Stomach (tissue), 8 donors: ENCODE measurements at regions not wholly inside any gene's neighbourhood (a gene's known extent, or its start where the extent isn't known, plus 50 kb on each side); places are given as distances from the start of the nearest gene placed in this dataset.

Source experiments
- DNase-seq, 2 donors: peaks; one replicate each; pipeline versions ENCODE4 v3.0.0 to v3.0.0-alpha.2; 2013 to 2019
- H3K27ac ChIP-seq, 5 donors: fragments of 200-600 bp in 4 of 5; sonication (generic) in 4 of 5; one replicate each; pipeline ENCODE4 v1.5.1; 2013 to 2019; ENCODE audit warnings: mild to moderate bottlenecking in 1 of 5, moderate library complexity in 1 of 5
- H3K27me3 ChIP-seq, 3 donors: fragments of 200-600 bp; sonication (generic); one replicate each; pipeline ENCODE4 v1.5.1; 2017 to 2019; ENCODE audit warnings: mixed run types in 1 of 3
- H3K36me3 ChIP-seq, 4 donors: fragments of 200-600 bp; sonication (generic); 1 replicate in 3 of 4; 2 replicates in 1 of 4; pipeline ENCODE4 v1.5.1; 2016 to 2019
- H3K4me1 ChIP-seq, 4 donors: fragments of 200-600 bp; sonication (generic); one replicate each; pipeline ENCODE4 v1.5.1; 2016 to 2019
- H3K4me3 ChIP-seq, 4 donors: fragments of 200-600 bp; sonication (generic) in 3 of 4; one replicate each; pipeline ENCODE4 v1.5.1; 2016 to 2019; ENCODE audit warnings: mild to moderate bottlenecking in 1 of 4
- H3K9me3 ChIP-seq, 4 donors: fragments of 200-600 bp; sonication (generic); one replicate each; pipeline ENCODE4 v1.5.1; 2016 to 2019
- CTCF ChIP-seq, 7 experiments: fragments of 450-650 bp in 4 of 7; fragments of 200-600 bp in 3 of 7; sonication (generic) in 3 of 7; IDR thresholded peaks; one replicate each; pipeline ENCODE4 v1.5.1; 2016 to 2019; ENCODE audit warnings: antibody characterized with exemption in 7 of 7, control low read depth in 2 of 7, mild to moderate bottlenecking in 1 of 7
- EP300 ChIP-seq: sonication (generic); formaldehyde crosslinking; IDR thresholded peaks from one replicate; pipeline ENCODE4 v1.6.1; 2017; ENCODE audit warnings: antibody characterized with exemption
- POLR2A ChIP-seq, 4 donors: fragments of 450-650 bp; IDR thresholded peaks; one replicate each; pipeline ENCODE4 v1.6.1; 2016; ENCODE audit warnings: antibody characterized with exemption in 4 of 4, control low read depth in 2 of 4, mild to moderate bottlenecking in 1 of 4, moderate library complexity in 1 of 4
- POLR2AphosphoS5 ChIP-seq, 3 donors: sonication (generic); formaldehyde crosslinking; IDR thresholded peaks; one replicate each; pipeline ENCODE4 v1.6.1; 2016; ENCODE audit warnings: antibody characterized with exemption in 3 of 3
- WGBS, 5 donors: extraction: QIAGEN DNeasy Blood & Tissue Kit in 3 of 5; methylation state at CpG; one replicate each; pipeline versions ENCODE4 v1.1.5 to v1.1.7; 2013 to 2018; 5-methylcytosine and 5-hydroxymethylcytosine counted together
- intact Hi-C: fragments of 100-400 bp; cut with DNase I; formaldehyde crosslinking; loops from one replicate; pipeline ENCODE4 v1.15.1; 2023; ENCODE audit warnings: low total_unique reads
- donor health status: healthy with polysubstance abuse.
- donor health status: Bipolar disorder and iron deficiency.
- donor health status: healthy.

GRCh38 chr9:126151031-126151685 lies 175.5 kb upstream of the MVB12B start:
- Histone ChIP-seq H3K27ac (no peak overlapping the region), H3K36me3 (no peaks in the 10 kb centered on the region), H3K4me3 (no peak overlapping the region), H3K4me1 (peaks cover 0 to 13% (median 0%) of the 10 kb centered on the region in 4 donors), H3K9me3 (no peaks in the 10 kb centered on the region), H3K27me3 (peaks cover 0 to 32% (median 10%) of the 10 kb centered on the region in 3 donors)
- WGBS, 5 donors, result 50 to 66% (median 60%) methylated on average over 14 of the region's 14 CpGs
- TF ChIP-seq POLR2A (IDR thresholded peaks at IDR 0.05) (no peak), EP300 (no peak), CTCF (IDR thresholded peaks at IDR 0.05) (no peak), POLR2AphosphoS5 (IDR thresholded peaks at IDR 0.05) (no peak)
- intact Hi-C loops, result no loop called here
- DNase-seq, result peak; percentile 21 to 29

GRCh38 chr9:126151686-126152134 lies 174.9 kb upstream of the MVB12B start:
- intact Hi-C loops, result no loop called here
- H3K4me3 ChIP-seq, result no peak overlapping the region
- TF ChIP-seq POLR2A (IDR thresholded peaks at IDR 0.05) (no peak), POLR2AphosphoS5 (IDR thresholded peaks at IDR 0.05) (no peak), EP300 (no peak), CTCF (IDR thresholded peaks at IDR 0.05) (no peak)
- H3K27me3 ChIP-seq, result peaks cover 0 to 28% (median 4%) of the 10 kb centered on the region in 3 donors
- 26 to 37% (median 28%) methylated on average over 5 of the region's 5 CpGs for WGBS, 5 donors
- no peaks in the 10 kb centered on the region for H3K36me3 ChIP-seq
- peaks cover 0 to 8% (median 0%) of the 10 kb centered on the region in 4 donors for H3K4me1 ChIP-seq
- DNase-seq, result peak in 1 of 2 donors; percentile 16
- no peaks in the 10 kb centered on the region for H3K9me3 ChIP-seq
- no peak overlapping the region for H3K27ac ChIP-seq

- Histone ChIP-seq H3K27ac (no peak overlapping the region), H3K27me3 (peaks cover 0 to 31% (median 0%) of the 10 kb centered on the region in 3 donors), H3K9me3 (no peaks in the 10 kb centered on the region), H3K36me3 (no peaks in the 10 kb centered on the region), H3K4me3 (no peak overlapping the region), H3K4me1 (peaks cover 0 to 8% (median 0%) of the 10 kb centered on the region in 4 donors)
- intact Hi-C loops, result no loop called here
- 65 to 75% (median 69%) methylated on average over 3 of the region's 3 CpGs for WGBS, 5 donors
- TF ChIP-seq CTCF (IDR thresholded peaks at IDR 0.05), result no peak
- DNase-seq, result no peak
Measured at GRCh38 chr9:126152622-126153362, 173.8 kb upstream of the MVB12B start.

- DNase-seq, result no peak
- peaks cover 0 to 8% (median 0%) of the 10 kb centered on the region in 4 donors for H3K4me1 ChIP-seq
- intact Hi-C loops, result no loop called here
- TF ChIP-seq EP300, result no peak
- no peak for TF ChIP-seq CTCF (IDR thresholded peaks at IDR 0.05)
- 68 to 85% (median 72%) methylated on average over 6 of the region's 6 CpGs for WGBS, 5 donors
- no peak overlapping the region for H3K27ac ChIP-seq
- no peaks in the 10 kb centered on the region for H3K9me3 ChIP-seq
- H3K36me3 ChIP-seq, result no peaks in the 10 kb centered on the region
- no peak overlapping the region for H3K4me3 ChIP-seq
- H3K27me3 ChIP-seq, result peaks cover 0 to 37% (median 0%) of the 10 kb centered on the region in 3 donors
Measured at GRCh38 chr9:126153382-126153781, 173.2 kb upstream of the MVB12B start.
